Upper lobe of left lung (tissue), 6 donors: ENCODE measurements at regions not wholly inside any gene's neighbourhood (a gene's known extent, or its start where the extent isn't known, plus 50 kb on each side); places are given as distances from the start of the nearest gene placed in this dataset.

Experiments
- ATAC-seq, 2 donors: fragments of 200-7000 bp; cut with Tn5 transposase; one replicate each; pipeline ENCODE4 v1.9.1; 2022; ENCODE audit warnings: mild to moderate bottlenecking in 2 of 2, moderate library complexity in 2 of 2; ENCODE audit not compliant: low FRiP score in 2 of 2
- DNase-seq, 2 donors: peaks; one replicate each; pipeline ENCODE4 v3.0.0-alpha.2; 2019 to 2020
- H3K27ac ChIP-seq, 4 donors: fragments of 200-600 bp; sonication (generic); one replicate each; pipeline ENCODE4 v1.5.1; 2016 to 2019
- H3K27me3 ChIP-seq, 4 donors: fragments of 200-600 bp; sonication (generic); one replicate each; pipeline ENCODE4 v1.5.1; 2017 to 2019
- H3K36me3 ChIP-seq, 4 donors: fragments of 200-600 bp; sonication (generic); one replicate each; pipeline ENCODE4 v1.5.1; 2016 to 2019
- H3K4me1 ChIP-seq, 4 donors: fragments of 200-600 bp; sonication (generic); one replicate each; pipeline ENCODE4 v1.5.1; 2018 to 2019
- H3K4me3 ChIP-seq, 4 donors: fragments of 200-600 bp; sonication (generic); one replicate each; pipeline ENCODE4 v1.5.1; 2017 to 2019; ENCODE audit warnings: mild to moderate bottlenecking in 2 of 4, moderate library complexity in 1 of 4
- H3K9me3 ChIP-seq, 4 donors: fragments of 200-600 bp; sonication (generic); one replicate each; pipeline ENCODE4 v1.5.1; 2018 to 2019
- EP300 ChIP-seq, 4 donors: sonication (generic); formaldehyde crosslinking; IDR thresholded peaks; one replicate each; pipeline ENCODE4 v1.5.1; 2017; ENCODE audit warnings: antibody characterized with exemption in 4 of 4, control low read depth in 2 of 4
- POLR2A ChIP-seq, 4 donors: fragments of 450-650 bp; IDR thresholded peaks; one replicate each; pipeline ENCODE4 v1.5.1; 2016 to 2017; ENCODE audit warnings: antibody characterized with exemption in 4 of 4, mild to moderate bottlenecking in 2 of 4
- POLR2AphosphoS5 ChIP-seq, 2 donors: sonication (generic); formaldehyde crosslinking; IDR thresholded peaks; one replicate each; pipeline ENCODE4 v1.5.1; 2017; ENCODE audit warnings: antibody characterized with exemption in 2 of 2
- WGBS, 2 donors: methylation state at CpG; one replicate each; pipeline ENCODE4 v1.1.5; 2017 to 2018; 5-methylcytosine and 5-hydroxymethylcytosine counted together
- TF ChIP-seq, protein P1 (sequence below), 6 experiments: fragments of 450-650 bp in 4 of 6; fragments of 200-600 bp in 2 of 6; sonication (generic) in 2 of 6; IDR thresholded peaks; one replicate each; pipeline ENCODE4 v1.5.1; 2016 to 2019; ENCODE audit warnings: antibody characterized with exemption in 6 of 6
- donor health status: DM: no; HTN: no; CAD: no; lungs with moderate emphysema.
- donor health status: DM: no; HTN: yes; CAD: no; lungs with severe emphysema.

- H3K27me3 ChIP-seq: no peaks in the 10 kb centered on the region
- ATAC-seq (no peak), DNase-seq (no peak)
- TF ChIP-seq POLR2A (IDR thresholded peaks at IDR 0.05) (no peak), POLR2AphosphoS5 (IDR thresholded peaks at IDR 0.05) (no peak), EP300 (IDR thresholded peaks at IDR 0.05) (no peak)
- TF ChIP-seq, protein P1, sequence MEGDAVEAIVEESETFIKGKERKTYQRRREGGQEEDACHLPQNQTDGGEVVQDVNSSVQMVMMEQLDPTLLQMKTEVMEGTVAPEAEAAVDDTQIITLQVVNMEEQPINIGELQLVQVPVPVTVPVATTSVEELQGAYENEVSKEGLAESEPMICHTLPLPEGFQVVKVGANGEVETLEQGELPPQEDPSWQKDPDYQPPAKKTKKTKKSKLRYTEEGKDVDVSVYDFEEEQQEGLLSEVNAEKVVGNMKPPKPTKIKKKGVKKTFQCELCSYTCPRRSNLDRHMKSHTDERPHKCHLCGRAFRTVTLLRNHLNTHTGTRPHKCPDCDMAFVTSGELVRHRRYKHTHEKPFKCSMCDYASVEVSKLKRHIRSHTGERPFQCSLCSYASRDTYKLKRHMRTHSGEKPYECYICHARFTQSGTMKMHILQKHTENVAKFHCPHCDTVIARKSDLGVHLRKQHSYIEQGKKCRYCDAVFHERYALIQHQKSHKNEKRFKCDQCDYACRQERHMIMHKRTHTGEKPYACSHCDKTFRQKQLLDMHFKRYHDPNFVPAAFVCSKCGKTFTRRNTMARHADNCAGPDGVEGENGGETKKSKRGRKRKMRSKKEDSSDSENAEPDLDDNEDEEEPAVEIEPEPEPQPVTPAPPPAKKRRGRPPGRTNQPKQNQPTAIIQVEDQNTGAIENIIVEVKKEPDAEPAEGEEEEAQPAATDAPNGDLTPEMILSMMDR (IDR thresholded peaks at IDR 0.05): no peak
- H3K9me3 ChIP-seq: no peaks in the 10 kb centered on the region
- H3K4me3 ChIP-seq: no peak overlapping the region
- peak overlapping the region; percentile 0 to 51 (median 39) for H3K27ac ChIP-seq
- H3K36me3 ChIP-seq: no peaks in the 10 kb centered on the region
- peaks cover 2 to 18% (median 8%) of the 10 kb centered on the region in 4 donors for H3K4me1 ChIP-seq
Observed at GRCh38 chr18:22847392-22847791, 85.7 kb upstream of the RBBP8 start.

- no peak for TF ChIP-seq POLR2A (IDR thresholded peaks at IDR 0.05)
- no peak for TF ChIP-seq POLR2AphosphoS5 (IDR thresholded peaks at IDR 0.05)
- TF ChIP-seq, protein P1 (IDR thresholded peaks at IDR 0.05): no peak
- no peak for TF ChIP-seq EP300 (IDR thresholded peaks at IDR 0.05)
- H3K4me1 ChIP-seq: peaks cover 2 to 18% (median 8%) of the 10 kb centered on the region in 4 donors
- no peaks in the 10 kb centered on the region for H3K27me3 ChIP-seq
- H3K4me3 ChIP-seq: no peak overlapping the region
- no peak for DNase-seq
- H3K36me3 ChIP-seq: no peaks in the 10 kb centered on the region
- H3K27ac ChIP-seq: peak overlapping the region; percentile 0 to 51 (median 39)
- ATAC-seq: no peak
- H3K9me3 ChIP-seq: no peaks in the 10 kb centered on the region
- 0 to 37% methylated on average over 1 of the region's 1 CpG for WGBS, 2 donors
Observed at GRCh38 chr18:22847867-22848451, 85.2 kb upstream of the RBBP8 start.

DNA sequence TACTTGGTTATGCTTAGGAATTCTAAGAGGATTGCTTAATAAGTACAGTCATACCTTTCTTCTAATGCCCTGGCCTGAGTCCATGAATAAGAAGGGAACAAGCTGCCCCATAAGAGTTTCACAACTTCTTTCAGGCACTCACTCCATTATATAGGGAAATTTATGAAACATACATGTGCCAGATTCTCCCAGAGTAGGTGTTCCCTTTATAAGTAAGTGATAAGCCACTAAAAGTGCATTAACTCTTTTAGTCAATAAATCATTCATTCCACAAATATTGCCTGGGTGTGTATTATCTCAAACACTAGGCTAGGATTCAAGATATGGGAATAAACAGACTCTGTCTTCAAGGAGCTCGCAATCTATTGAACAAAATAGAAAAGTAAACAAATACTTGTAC, 84.5 kb upstream of the RBBP8 start:
- H3K9me3 ChIP-seq: no peaks in the 10 kb centered on the region
- peak in 1 of 2 donors; percentile 26 for DNase-seq
- no peaks in the 10 kb centered on the region for H3K27me3 ChIP-seq
- no peaks in the 10 kb centered on the region for H3K36me3 ChIP-seq
- peak; percentile 56 to 73 for ATAC-seq
- peak overlapping the region; percentile 8 to 42 (median 36) for H3K27ac ChIP-seq
- no peak overlapping the region for H3K4me3 ChIP-seq
- TF ChIP-seq POLR2A (IDR thresholded peaks at IDR 0.05) (no peak), EP300 (IDR thresholded peaks at IDR 0.05) (peak in 1 of 4 donors; percentile 49)
- WGBS, 2 donors: 62% methylated on average over 1 of the region's 1 CpG
- peaks cover 2 to 18% (median 8%) of the 10 kb centered on the region in 4 donors for H3K4me1 ChIP-seq

GRCh38 chr18:22856870-22857269, 76.3 kb upstream of the RBBP8 start:
- Histone ChIP-seq H3K27ac (no peak overlapping the region), H3K4me3 (no peak overlapping the region), H3K9me3 (no peaks in the 10 kb centered on the region), H3K27me3 (no peaks in the 10 kb centered on the region), H3K36me3 (no peaks in the 10 kb centered on the region), H3K4me1 (no peaks in the 10 kb centered on the region)
- no peak for ATAC-seq
- DNase-seq: no peak
- TF ChIP-seq POLR2AphosphoS5 (IDR thresholded peaks at IDR 0.05) (no peak), EP300 (IDR thresholded peaks at IDR 0.05) (no peak), POLR2A (IDR thresholded peaks at IDR 0.05) (no peak)
- TF ChIP-seq, protein P1 (IDR thresholded peaks at IDR 0.05): no peak
- WGBS, 2 donors: 79 to 84% methylated on average over 2 of the region's 2 CpGs

DNA sequence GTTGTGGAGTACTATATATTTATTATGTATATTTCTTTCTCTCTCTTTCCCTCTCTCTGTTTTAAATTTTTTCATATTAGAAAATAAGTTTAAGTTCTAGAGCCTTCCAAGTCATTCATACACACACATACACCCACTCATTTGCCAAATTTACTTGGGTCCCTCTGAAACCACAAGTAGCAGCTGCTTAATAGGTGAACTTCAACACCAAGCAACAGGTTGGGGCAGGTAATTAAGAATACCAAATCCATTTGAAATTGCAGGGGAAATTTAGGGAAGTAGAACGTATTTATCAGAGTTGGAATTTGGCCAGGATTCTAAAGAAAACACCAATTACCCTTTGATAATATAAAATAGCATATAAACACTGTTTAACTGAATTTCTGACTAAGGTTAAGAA, 75.0 kb upstream of the RBBP8 start:
- Histone ChIP-seq H3K4me1 (no peaks in the 10 kb centered on the region), H3K27me3 (no peaks in the 10 kb centered on the region), H3K4me3 (no peak overlapping the region), H3K27ac (no peak overlapping the region), H3K36me3 (no peaks in the 10 kb centered on the region), H3K9me3 (no peaks in the 10 kb centered on the region)
- ATAC-seq (no peak), DNase-seq (no peak)
- TF ChIP-seq POLR2AphosphoS5 (IDR thresholded peaks at IDR 0.05) (no peak), POLR2A (IDR thresholded peaks at IDR 0.05) (no peak), EP300 (IDR thresholded peaks at IDR 0.05) (no peak)
- TF ChIP-seq, protein P1 (IDR thresholded peaks at IDR 0.05): no peak
- 36 to 45% methylated on average over 1 of the region's 1 CpG for WGBS, 2 donors
